Endodermal cell (in vitro differentiated cells): ENCODE measurements at regions not wholly inside any gene's neighbourhood (a gene's known extent, or its start where the extent isn't known, plus 50 kb on each side); places are given as distances from the start of the nearest gene placed in this dataset.

Experiments used
- DNase-seq: peaks from one replicate; pipeline ENCODE4 v3.0.0-alpha.2; 2017
- H3K27ac ChIP-seq: 2 replicates; pipeline ENCODE4 v1.5.1; 2013; ENCODE audit warnings: mild to moderate bottlenecking, low read depth, low read length, moderate library complexity
- H3K27me3 ChIP-seq: 2 replicates; pipeline ENCODE4 v1.6.1; 2013; ENCODE audit warnings: mild to moderate bottlenecking, low read length, moderate library complexity; ENCODE audit not compliant: insufficient read depth, control insufficient read depth, poor library complexity, severe bottlenecking
- H3K36me3 ChIP-seq: 2 replicates; pipeline ENCODE4 v1.7.0; 2013; ENCODE audit warnings: mild to moderate bottlenecking, low read length, moderate library complexity; ENCODE audit not compliant: control insufficient read depth, insufficient read depth
- H3K4me1 ChIP-seq: one replicate; pipeline ENCODE4 v1.7.0; 2013; ENCODE audit warnings: low read length; ENCODE audit not compliant: control insufficient read depth, insufficient read depth
- H3K4me3 ChIP-seq: 2 replicates; pipeline ENCODE4 v1.5.1; 2013; ENCODE audit warnings: mild to moderate bottlenecking, low read length, moderate library complexity
- H3K9ac ChIP-seq: 2 replicates; pipeline ENCODE4 v1.6.1; 2013; ENCODE audit warnings: mild to moderate bottlenecking, low read length, moderate library complexity; ENCODE audit not compliant: poor library complexity, severe bottlenecking; ENCODE audit errors: extremely low read depth
- H3K9me3 ChIP-seq: 2 replicates; pipeline ENCODE4 v1.6.1; 2013; ENCODE audit warnings: mild to moderate bottlenecking, low read length, moderate library complexity; ENCODE audit not compliant: control insufficient read depth
- H3K27ac Mint-ChIP-seq: 2 replicates; pipeline ENCODE4 v1.8.0; 2020; ENCODE audit warnings: mixed read lengths
- H3K27me3 Mint-ChIP-seq: 2 replicates; pipeline ENCODE4 v1.8.0; 2021; ENCODE audit warnings: mild to moderate bottlenecking, mixed read lengths; ENCODE audit not compliant: insufficient read depth
- H3K36me3 Mint-ChIP-seq: 2 replicates; pipeline ENCODE4 v1.8.0; 2020; ENCODE audit warnings: low read depth, mixed read lengths
- H3K4me1 Mint-ChIP-seq: 2 replicates; pipeline ENCODE4 v1.8.0; 2020; ENCODE audit warnings: mixed read lengths
- H3K4me3 Mint-ChIP-seq: 2 replicates; pipeline ENCODE4 v1.8.0; 2020; ENCODE audit warnings: mild to moderate bottlenecking, moderate library complexity, mixed read lengths
- H3K9me3 Mint-ChIP-seq: 2 replicates; pipeline ENCODE4 v1.8.0; 2020; ENCODE audit warnings: mild to moderate bottlenecking, mixed read lengths
- WGBS, 2 experiments: methylation state at CpG; one replicate each; pipeline versions ENCODE4 v1.1.5 to v1.1.7; 2013; ENCODE audit warnings: missing lambda C conversion rate in 2 of 2, mixed read lengths in 1 of 2; ENCODE audit not compliant: insufficient coverage in 1 of 2, insufficient read length in 1 of 2; 5-methylcytosine and 5-hydroxymethylcytosine counted together
- TF ChIP-seq, protein P1 (sequence below): fragments of 200-600 bp; sonication (generic); conservative IDR thresholded peaks from 2 replicates; pipeline ENCODE4 v1.5.0; 2021; ENCODE audit warnings: antibody characterized with exemption, mild to moderate bottlenecking

DNA sequence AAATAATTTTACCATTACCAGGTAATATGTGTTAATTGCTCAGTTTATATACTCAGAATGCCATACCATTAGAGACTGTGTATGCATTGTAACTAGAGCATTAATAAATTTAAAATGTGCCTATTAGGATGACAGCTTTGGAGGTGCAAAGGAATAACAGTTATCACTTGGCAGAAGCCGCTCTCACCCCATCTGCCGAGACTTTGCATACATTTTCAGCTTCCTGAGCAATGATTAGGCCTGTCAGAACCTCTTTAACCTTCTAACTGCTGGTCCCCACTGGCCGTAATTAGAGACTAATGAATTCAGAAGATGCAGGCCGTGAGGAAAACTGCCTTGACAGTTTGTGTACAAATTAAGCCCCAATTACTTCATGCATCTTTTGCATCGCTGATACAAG lies 158.0 kb upstream of the PROX1 start:
- peaks cover under 1% of the 10 kb centered on the region for H3K27me3 Mint-ChIP-seq
- H3K27ac ChIP-seq: no peak overlapping the region
- no peak for DNase-seq
- H3K4me3 ChIP-seq: no peak overlapping the region
- H3K36me3 ChIP-seq: no peaks in the 10 kb centered on the region
- no peaks in the 10 kb centered on the region for H3K27me3 ChIP-seq
- peaks cover 26% of the 10 kb centered on the region for H3K9me3 Mint-ChIP-seq
- no peak overlapping the region for H3K9ac ChIP-seq
- no peaks in the 10 kb centered on the region for H3K4me1 ChIP-seq
- peaks cover 30% of the 10 kb centered on the region for H3K9me3 ChIP-seq
- peaks cover 10% of the 10 kb centered on the region for H3K4me1 Mint-ChIP-seq
- no peak overlapping the region for H3K4me3 Mint-ChIP-seq
- WGBS, 2 experiments: 82 to 83% methylated on average over 5 of the region's 5 CpGs
- no peak overlapping the region for H3K27ac Mint-ChIP-seq
- H3K36me3 Mint-ChIP-seq: no peaks in the 10 kb centered on the region
- TF ChIP-seq, protein P1, sequence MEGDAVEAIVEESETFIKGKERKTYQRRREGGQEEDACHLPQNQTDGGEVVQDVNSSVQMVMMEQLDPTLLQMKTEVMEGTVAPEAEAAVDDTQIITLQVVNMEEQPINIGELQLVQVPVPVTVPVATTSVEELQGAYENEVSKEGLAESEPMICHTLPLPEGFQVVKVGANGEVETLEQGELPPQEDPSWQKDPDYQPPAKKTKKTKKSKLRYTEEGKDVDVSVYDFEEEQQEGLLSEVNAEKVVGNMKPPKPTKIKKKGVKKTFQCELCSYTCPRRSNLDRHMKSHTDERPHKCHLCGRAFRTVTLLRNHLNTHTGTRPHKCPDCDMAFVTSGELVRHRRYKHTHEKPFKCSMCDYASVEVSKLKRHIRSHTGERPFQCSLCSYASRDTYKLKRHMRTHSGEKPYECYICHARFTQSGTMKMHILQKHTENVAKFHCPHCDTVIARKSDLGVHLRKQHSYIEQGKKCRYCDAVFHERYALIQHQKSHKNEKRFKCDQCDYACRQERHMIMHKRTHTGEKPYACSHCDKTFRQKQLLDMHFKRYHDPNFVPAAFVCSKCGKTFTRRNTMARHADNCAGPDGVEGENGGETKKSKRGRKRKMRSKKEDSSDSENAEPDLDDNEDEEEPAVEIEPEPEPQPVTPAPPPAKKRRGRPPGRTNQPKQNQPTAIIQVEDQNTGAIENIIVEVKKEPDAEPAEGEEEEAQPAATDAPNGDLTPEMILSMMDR: no peak

DNA sequence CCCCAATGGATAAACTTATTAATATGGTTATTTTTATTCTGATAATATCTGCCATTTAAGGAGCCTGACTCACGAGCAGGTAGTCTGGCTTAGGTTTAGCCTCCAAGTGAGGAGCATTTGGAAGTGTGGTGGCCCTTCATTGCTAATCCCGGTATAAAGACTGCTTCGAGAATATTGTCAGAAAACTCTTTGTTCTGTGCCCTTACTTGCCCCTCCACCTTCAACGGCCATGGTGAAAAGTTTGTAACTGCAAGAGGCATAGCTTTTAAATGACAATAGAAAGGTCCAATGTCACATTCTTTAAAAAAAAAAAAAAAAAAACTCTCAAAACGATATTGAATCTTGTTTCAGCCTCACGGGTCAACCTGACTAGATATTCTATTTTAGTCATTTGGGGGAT lies 157.4 kb upstream of the PROX1 start:
- DNase-seq: no peak
- no peaks in the 10 kb centered on the region for H3K27me3 Mint-ChIP-seq
- H3K9me3 Mint-ChIP-seq: peaks cover 26% of the 10 kb centered on the region
- no peaks in the 10 kb centered on the region for H3K4me1 ChIP-seq
- peaks cover 30% of the 10 kb centered on the region for H3K9me3 ChIP-seq
- TF ChIP-seq, protein P1: no peak
- no peaks in the 10 kb centered on the region for H3K36me3 ChIP-seq
- no peak overlapping the region for H3K4me3 ChIP-seq
- H3K27ac Mint-ChIP-seq: no peak overlapping the region
- no peaks in the 10 kb centered on the region for H3K27me3 ChIP-seq
- H3K4me1 Mint-ChIP-seq: peaks cover 10% of the 10 kb centered on the region
- no peak overlapping the region for H3K27ac ChIP-seq
- no peak overlapping the region for H3K9ac ChIP-seq
- H3K4me3 Mint-ChIP-seq: no peak overlapping the region
- no peaks in the 10 kb centered on the region for H3K36me3 Mint-ChIP-seq
- WGBS, 2 experiments: 73 to 75% methylated on average over 2 to 6 of the region's 6 CpGs

DNA sequence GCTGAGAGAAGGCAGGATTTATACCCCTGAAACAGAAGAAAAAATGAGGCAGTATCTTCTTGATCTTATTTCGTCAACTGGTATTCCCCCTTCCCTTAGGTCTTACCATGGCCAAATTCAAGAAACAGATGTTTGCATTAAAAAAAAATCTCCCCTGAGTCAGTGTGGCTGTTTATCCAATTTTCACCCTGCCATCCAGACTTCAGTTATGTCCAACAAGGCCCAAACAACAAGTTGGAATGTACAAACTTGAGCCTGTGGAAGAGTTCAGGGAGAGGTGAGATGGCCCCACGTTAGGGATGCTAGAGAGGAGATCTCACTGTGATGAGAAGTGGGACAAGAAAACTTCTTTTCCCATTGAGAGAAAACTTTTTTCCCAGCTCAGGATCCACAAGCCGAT lies 147.2 kb upstream of the PROX1 start:
- H3K27me3 Mint-ChIP-seq: no peaks in the 10 kb centered on the region
- no peak overlapping the region for H3K4me3 Mint-ChIP-seq
- 88 to 100% methylated on average over 1 to 3 of the region's 3 CpGs for WGBS, 2 experiments
- Histone ChIP-seq H3K27ac (no peak overlapping the region), H3K9ac (no peak overlapping the region), H3K9me3 (no peaks in the 10 kb centered on the region), H3K36me3 (no peaks in the 10 kb centered on the region), H3K27me3 (no peaks in the 10 kb centered on the region), H3K4me3 (no peak overlapping the region), H3K4me1 (no peaks in the 10 kb centered on the region)
- no peak for DNase-seq
- no peaks in the 10 kb centered on the region for H3K36me3 Mint-ChIP-seq
- TF ChIP-seq, protein P1: no peak
- no peaks in the 10 kb centered on the region for H3K9me3 Mint-ChIP-seq
- no peak overlapping the region for H3K27ac Mint-ChIP-seq
- H3K4me1 Mint-ChIP-seq: no peaks in the 10 kb centered on the region
